ENCODE measurements at regions not wholly inside any gene's neighbourhood (a gene's known extent, or its start where the extent isn't known, plus 50 kb on each side); places are given as distances from the start of the nearest gene placed in this dataset.

DNA sequence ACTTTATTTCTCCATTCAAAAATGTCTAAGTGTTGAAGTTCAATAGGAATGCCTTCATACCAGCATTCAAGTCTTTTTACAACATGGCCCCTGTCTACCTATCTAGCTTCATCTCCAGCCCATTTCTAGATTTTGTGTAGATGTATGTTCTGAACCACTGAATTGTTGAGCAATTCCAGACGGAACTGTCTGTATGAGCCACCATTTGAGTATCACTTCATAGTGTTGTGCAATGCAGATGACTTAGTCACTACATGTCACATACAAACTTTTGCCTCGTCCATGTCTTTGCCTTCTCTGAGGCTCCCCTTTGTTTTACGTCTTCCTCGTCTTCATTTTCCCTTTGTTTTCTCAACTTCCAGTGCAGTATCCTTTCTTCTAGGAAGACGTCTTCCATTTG lies 118.1 kb downstream of the INHBA start:
- peak; percentile 71 for DNase-seq (ENCODE audit: low read depth)
- TF ChIP-seq, protein P1, sequence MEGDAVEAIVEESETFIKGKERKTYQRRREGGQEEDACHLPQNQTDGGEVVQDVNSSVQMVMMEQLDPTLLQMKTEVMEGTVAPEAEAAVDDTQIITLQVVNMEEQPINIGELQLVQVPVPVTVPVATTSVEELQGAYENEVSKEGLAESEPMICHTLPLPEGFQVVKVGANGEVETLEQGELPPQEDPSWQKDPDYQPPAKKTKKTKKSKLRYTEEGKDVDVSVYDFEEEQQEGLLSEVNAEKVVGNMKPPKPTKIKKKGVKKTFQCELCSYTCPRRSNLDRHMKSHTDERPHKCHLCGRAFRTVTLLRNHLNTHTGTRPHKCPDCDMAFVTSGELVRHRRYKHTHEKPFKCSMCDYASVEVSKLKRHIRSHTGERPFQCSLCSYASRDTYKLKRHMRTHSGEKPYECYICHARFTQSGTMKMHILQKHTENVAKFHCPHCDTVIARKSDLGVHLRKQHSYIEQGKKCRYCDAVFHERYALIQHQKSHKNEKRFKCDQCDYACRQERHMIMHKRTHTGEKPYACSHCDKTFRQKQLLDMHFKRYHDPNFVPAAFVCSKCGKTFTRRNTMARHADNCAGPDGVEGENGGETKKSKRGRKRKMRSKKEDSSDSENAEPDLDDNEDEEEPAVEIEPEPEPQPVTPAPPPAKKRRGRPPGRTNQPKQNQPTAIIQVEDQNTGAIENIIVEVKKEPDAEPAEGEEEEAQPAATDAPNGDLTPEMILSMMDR (conservative IDR thresholded peaks at IDR 0.05; ENCODE audit: control insufficient read depth, insufficient read depth, low read depth, low read length), result no peak

DNA sequence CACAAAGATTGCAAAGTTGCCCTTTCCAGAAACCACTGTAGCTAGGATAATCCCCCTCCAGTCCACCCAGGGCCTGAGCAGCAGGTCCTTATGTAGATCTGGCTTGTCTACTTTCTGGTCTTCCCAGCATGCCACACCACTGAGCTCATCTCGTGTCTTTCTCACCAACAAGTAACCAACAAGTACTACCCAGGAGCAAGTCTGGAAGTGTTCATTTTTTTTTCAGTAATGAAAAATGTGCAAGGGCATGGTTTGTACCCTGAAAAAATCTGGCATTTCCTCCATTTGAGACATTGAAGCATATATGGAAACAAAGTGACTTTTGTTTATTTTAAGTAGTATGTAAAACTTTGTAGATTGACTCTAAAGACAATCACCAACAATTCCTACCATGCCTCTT lies 120.8 kb downstream of the INHBA start:
- TF ChIP-seq, protein P1 (conservative IDR thresholded peaks at IDR 0.05; ENCODE audit: control insufficient read depth, insufficient read depth, low read depth, low read length), result no peak
- DNase-seq (ENCODE audit: low read depth), result no peak
- no peak overlapping the region for H3K4me3 ChIP-seq (ENCODE audit: control insufficient read depth, low read depth, low read length)

More for the DNA sequence above, 118.1 kb downstream of the INHBA start:
- H3K4me3 ChIP-seq (ENCODE audit: control insufficient read depth, low read depth, low read length), result no peak overlapping the region

DNA sequence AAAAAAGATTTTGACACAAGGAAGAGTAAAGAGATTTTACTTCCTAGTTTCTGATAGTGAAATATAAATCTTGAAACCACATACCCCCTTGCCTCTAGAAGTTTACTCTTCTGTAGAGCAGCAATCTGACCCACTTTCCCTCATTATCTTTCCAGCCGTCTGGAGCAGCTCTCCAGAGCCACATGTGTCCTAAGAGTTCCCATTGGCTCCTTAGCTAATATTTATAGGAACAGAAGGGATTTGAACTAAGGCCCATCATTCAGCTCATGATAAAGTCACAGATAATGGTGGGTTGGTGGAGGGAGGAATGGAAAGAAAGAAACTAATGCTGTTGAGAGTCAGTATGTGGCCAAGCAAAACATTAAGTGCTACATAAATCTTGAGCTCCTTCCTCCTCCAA lies 121.8 kb downstream of the INHBA start:
- H3K4me3 ChIP-seq (ENCODE audit: control insufficient read depth, low read depth, low read length), result no peak overlapping the region
- TF ChIP-seq, protein P1 (conservative IDR thresholded peaks at IDR 0.05; ENCODE audit: control insufficient read depth, insufficient read depth, low read depth, low read length), result no peak
- DNase-seq (ENCODE audit: low read depth), result no peak

DNA sequence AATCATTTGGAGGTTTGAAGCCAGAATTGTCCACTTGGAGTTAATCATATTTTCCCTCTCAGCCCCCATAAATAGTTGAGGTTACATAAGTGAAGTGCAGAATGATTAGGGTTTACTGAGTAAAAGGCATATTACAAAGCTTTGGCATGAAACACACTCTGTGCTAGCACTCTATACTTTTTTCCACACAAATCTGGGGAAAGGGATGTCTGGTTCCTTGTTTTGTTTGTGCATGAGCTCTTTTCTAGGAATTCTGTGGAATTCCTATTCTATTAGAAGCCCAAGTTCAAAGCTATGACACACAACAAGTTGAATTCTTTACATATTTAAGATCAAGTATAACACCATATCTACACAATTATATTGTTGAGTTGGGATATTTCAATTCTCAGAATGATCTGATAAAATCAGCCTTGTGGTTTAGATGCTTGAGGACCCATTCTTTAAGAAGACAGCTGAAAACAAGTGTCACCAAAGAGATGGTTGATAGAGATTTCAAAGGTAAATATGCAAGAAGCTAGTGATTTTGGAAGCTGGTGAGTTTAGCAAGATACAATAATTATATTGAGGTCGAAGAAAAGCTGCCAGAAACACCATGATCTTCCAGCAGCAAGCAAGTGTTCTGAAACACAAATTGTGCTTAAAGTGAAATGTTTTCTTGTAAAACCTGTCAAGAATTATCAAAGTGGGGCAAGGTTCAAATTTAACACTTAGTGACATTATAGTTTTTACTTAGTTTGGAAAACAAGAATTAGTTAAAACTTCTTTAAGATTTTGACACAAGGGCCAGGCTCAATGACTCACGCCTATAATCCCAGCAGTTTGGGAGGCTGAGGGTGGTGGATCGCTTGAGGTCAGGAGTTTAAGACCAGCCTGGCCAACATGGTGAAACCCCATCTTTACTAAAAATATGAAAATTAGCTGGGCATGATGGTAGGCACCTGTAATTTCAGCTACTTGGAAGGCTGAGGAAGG lies 122.6 kb downstream of the INHBA start:
- peak; percentile 85 for DNase-seq (ENCODE audit: low read depth)
- H3K4me3 ChIP-seq (ENCODE audit: control insufficient read depth, low read depth, low read length), result no peak overlapping the region
- TF ChIP-seq, protein P1 (conservative IDR thresholded peaks at IDR 0.05; ENCODE audit: control insufficient read depth, insufficient read depth, low read depth, low read length), result no peak

DNA sequence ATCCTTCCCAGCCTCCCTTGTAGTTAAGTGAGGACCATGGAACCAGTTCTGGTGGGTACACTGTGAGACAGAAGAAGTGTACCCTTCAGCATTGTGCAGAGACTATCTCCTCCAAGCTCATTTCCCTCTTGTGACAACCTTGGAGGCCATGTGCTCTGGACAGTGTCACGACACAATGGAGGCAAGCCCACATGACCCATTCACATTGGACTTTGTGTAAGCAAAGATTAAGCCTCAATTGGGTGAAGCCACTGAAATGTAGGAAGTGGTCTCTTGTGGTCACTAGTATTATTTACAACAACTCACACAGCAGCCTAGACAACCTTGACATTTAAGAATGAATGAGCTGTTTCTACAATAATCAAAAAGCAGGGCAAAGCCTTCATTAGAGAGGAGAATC lies 124.2 kb downstream of the INHBA start:
- no peak for DNase-seq (ENCODE audit: low read depth)
- TF ChIP-seq, protein P1 (conservative IDR thresholded peaks at IDR 0.05; ENCODE audit: control insufficient read depth, insufficient read depth, low read depth, low read length), result no peak

DNA sequence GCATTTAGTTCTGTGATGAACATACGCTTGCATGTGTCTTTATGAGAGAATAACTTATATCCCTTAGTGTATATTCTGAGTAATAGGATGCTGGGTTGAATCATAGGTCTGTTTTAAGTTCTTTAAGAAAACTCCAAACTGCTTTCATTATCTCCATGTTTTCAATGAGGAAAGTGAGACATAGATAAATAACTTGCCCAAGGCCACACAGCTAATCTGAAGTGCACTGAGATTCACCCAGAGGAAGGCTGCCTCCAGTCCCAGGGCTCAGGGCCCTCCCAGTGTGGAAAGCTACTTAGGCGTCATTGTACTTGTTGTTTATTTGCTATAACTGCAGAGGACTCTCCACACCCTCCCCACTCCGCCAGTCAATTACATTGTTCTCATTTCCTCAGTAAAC lies 126.7 kb downstream of the INHBA start:
- TF ChIP-seq, protein P1 (conservative IDR thresholded peaks at IDR 0.05; ENCODE audit: control insufficient read depth, insufficient read depth, low read depth, low read length), result no peak
- DNase-seq (ENCODE audit: low read depth), result peak; percentile 5

More for the DNA sequence above, 124.2 kb downstream of the INHBA start:
- no peak overlapping the region for H3K4me3 ChIP-seq (ENCODE audit: control insufficient read depth, low read depth, low read length)

More for the DNA sequence above, 126.7 kb downstream of the INHBA start:
- H3K4me3 ChIP-seq (ENCODE audit: control insufficient read depth, low read depth, low read length), result no peak overlapping the region

Measured in fibroblast of mammary gland (primary cell).